AG08395 (cell line): ENCODE measurements at regions not wholly inside any gene's neighbourhood (a gene's known extent, or its start where the extent isn't known, plus 50 kb on each side); places are given as distances from the start of the nearest gene placed in this dataset.

Experiments
- DNase-seq: peaks from one replicate; pipeline ENCODE4 v3.0.0; 2012; ENCODE audit warnings: mixed read lengths, low spot score

- DNase-seq: no peak
Measured at GRCh38 chr2:217749008-217749407, 253.8 kb downstream of the TNS1 start.

GRCh38 chr2:217746808-217747207 is 256.0 kb downstream of the TNS1 start:
- DNase-seq: no peak

DNA sequence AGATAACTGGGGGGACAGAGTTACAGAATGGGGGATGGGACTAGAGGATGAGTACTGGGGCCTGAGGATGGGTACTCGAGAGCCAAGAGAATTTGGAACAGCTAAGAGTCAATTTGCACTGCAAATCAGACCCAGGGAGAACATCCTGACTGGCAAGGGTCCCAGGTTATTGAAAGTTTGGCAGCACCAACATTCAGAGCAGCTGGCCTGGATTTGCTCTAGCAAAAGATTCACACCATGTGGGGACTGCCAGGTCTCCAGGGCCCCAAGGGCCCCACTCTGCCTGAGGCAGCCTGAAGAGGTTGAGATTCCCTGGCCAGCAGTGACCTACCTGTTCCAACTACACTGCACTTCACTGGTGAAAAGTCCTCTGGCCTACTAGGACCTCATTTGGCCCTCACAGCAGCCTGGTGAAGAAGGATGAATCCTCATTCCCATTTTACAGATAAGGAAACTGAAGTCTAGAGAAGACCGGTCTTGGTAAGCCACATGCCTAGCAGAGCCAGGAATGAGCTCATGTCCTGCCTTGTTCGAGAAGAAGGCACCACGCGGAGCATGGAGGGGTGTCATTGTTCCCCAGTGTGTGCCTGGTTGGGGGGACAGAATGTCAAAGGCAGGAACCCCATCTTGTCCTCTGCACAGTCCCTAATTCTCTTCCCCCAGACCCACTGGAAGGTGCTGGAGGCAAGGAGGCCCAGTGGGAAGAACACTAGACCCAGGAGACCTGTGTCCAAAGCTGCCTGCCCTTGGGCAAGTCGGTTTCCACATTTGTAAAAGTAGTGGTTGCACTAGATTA is 258.6 kb downstream of the TNS1 start:
- DNase-seq: no peak

- DNase-seq: no peak
Measured at GRCh38 chr2:217743407-217743806, 259.4 kb downstream of the TNS1 start.

DNA sequence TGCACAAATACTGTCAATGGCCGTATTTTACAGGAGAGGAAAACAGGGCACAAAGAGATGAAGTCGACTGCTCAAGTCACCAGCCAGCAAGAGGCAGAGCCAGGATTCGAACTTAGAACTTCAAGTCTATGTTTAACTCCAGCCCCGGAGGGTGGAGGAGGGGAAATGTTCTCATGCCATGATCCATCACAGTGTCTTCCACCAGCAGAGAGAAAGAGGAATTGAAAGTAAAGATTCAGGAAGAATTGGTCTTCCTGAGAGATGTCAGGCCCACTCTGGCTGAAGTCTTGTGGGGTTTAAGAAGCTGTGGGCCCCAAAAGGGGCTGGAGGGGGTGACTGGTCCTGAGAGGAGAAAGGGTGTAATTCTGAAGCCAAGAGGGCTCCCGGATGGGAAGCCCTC is 260.0 kb downstream of the TNS1 start:
- DNase-seq: no peak

DNA sequence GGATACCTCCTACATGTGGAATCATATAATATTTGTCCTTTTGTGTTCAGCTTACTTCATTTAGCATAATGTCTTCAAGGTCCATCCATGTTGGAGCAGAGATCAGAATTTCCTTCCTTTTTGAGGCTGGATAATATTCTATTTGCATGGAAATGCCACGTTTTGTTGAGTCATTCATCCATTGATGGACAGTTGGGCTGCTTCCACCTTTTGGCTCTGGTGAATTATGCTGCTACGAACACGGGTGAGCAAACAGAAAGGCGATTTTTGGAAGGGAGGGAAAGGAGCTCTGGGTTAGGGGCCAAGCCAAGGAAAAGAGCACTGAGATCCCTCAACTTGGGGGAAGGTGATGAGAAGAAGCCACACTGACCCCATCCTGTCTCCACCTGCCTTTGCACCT is 260.5 kb downstream of the TNS1 start:
- no peak for DNase-seq

- no peak for DNase-seq
Measured at GRCh38 chr2:217741381-217741955, 261.3 kb downstream of the TNS1 start.

GRCh38 chr2:217740756-217741155 is 262.0 kb downstream of the TNS1 start:
- peak; percentile 28 for DNase-seq

DNA sequence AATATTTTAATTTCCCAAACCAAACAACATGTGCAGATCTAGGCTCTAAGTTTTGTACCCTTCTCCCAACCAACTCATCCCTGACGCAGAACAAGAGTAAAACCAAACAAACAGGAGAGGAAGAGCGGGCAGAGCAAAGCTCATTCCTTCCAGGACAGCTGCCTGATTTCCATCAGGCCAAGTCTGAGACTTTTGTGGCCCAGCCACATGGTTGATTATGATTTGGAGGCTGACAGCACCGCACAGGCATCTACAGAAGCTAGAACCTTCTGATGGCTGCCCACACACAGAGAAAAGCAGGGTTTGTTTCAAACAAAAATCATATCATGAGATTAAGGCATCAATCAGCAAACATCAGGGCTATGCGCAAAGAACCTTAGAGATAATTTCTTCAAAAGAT is 262.6 kb downstream of the TNS1 start:
- DNase-seq: peak; percentile 32

DNA sequence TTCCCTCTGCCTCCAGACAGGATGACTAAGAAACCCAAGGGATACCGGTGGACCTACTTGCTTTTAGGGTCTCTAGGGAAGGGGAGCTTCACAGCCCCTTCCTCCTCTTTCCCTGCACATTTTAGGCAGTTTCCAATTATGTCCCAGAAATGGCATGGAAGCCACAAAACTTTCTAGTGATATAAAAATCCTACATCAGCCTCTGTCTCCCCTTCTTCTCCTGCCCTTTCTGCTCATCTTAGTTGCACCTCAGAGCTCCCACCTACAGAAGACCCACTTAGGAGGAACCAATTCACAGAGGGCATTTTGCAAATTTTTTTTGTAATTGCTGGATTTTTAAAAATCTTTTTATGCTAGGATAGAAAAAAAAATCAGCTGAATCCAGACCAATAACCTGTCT is 263.1 kb downstream of the TNS1 start:
- DNase-seq: no peak

GRCh38 chr2:217738061-217738460 is 264.7 kb downstream of the TNS1 start:
- no peak for DNase-seq

DNA sequence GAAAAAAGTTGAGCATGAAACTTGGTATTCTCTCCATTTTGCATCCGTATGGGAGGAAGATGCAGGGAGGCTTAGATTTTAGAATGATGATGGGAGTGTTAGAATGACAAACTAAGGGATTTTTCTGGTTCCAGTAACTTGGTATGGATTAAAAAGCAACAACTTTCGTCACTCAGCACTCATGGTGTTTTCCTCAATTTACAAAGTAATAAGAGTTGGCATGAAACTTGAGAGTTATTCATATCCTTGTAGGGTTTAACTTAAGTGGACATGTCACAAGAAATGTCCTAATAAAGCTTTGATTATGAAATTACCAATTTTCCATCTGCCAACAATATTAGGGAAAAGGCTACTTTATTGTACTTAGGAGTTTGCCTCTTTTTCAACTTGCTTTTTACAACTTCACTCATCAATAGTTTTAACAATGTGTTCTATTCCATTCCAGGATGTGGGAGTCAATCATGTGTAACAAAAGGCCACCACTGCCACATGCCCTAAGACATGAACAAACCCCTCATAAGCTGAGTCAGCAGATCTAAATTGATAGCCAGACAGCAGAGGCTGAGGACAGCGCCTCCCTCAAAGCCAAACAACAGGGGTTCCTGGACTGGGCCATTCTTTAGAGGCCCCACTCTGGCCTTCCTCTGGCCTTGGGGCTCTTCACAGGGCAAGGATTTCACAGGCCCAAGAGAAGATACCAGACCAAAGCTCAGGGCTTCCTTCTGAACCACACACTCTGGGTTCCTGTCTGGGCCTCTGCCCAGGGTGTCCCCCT is 265.8 kb downstream of the TNS1 start:
- DNase-seq: no peak

GRCh38 chr2:217735899-217736298 is 266.9 kb downstream of the TNS1 start:
- DNase-seq: no peak

- no peak for DNase-seq
Measured at GRCh38 chr2:217735034-217735433, 267.8 kb downstream of the TNS1 start.

DNA sequence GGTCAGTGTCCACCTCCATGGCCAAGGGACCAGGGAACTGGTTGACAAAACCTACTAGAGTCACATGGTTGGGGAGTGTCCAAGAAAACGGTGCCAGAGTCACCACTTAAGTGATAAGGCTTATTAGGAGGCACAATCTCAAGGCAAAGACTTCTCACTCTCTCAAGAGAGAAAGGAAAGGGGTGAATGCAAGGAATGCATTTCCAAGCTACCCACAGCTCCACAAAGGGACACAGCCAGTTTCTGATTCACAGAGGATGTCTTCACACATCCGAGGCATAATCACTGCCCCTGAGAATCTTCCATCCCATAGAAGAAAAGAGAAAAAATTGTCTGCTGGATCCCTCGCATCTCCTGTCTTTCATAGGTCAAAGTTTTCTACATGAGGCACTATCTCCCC is 269.3 kb downstream of the TNS1 start:
- peak; percentile 65 for DNase-seq

- DNase-seq: peak; percentile 80
Measured at GRCh38 chr2:217732992-217733391, 269.8 kb downstream of the TNS1 start.

DNA sequence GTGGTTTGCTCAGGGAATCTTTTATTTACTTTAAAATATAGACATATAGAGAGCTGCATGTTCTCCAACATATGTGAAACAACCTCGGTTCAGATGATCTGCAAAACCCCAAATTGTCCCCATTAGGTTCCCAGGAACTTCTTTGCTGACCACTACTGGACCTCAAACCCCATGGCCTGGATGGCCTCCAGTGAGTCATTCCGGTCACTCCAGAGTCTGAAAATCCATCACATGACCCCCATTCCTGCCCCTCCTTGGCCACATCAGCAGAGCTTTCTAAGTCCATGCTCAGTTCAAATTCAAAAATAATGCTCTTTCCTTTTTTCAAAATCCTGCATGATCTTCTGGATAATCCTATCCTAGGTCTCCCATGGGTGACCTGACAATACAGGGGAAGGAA is 271.0 kb downstream of the TNS1 start:
- DNase-seq: peak; percentile 24

- peak; percentile 56 for DNase-seq
Measured at GRCh38 chr2:217729421-217730053, 273.3 kb downstream of the TNS1 start.

DNA sequence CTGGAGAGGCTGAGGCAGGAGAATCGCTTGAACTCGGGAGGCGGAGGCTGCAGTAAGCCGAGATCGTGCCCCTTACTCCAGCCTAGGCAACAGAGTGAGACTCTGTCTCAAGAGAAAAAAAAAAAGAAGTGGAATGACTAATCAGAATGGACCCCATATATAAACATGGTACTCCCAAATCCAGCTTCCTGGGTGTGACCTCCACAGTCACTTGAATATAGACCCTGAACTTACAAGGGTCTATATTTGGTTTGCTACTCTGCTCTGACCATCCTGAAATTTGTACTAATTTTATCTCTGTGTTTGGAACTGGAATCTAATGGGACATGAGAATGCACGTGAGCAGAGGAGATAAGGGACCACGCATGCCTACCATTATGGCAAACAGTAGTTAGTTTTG is 275.0 kb downstream of the TNS1 start:
- DNase-seq: no peak

GRCh38 chr2:217725409-217725808 is 277.4 kb downstream of the TNS1 start:
- DNase-seq: no peak

- DNase-seq: no peak
Measured at GRCh38 chr2:217724471-217724870, 278.3 kb downstream of the TNS1 start.

DNA sequence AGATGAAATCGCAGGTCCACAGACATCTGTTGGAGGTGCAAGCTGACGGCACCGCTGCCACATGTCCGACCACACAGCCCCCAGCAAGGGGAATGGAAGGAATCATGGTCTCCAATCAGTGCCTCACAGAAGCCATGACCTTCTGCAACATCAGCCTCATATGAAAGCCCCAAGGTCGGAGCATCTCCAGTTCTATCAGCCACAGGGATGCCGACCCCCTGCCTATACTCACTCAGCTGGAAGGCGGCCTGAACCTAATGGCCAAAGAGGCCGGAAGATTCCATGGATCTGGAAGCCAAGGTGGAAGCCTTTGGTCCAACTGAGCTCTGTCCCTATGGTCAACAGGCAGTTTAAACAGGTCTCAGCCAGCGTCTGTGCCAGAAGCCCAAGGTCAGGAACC is 278.8 kb downstream of the TNS1 start:
- no peak for DNase-seq
